HepG2 (cell line): ENCODE measurements at regions not wholly inside any gene's neighbourhood (a gene's known extent, or its start where the extent isn't known, plus 50 kb on each side); places are given as distances from the start of the nearest gene placed in this dataset.

Source experiments
- DNMT3B ChIP-seq: conservative IDR thresholded peaks from 2 replicates; pipeline ENCODE4 v1.6.1; 2016; ENCODE audit warnings: missing biosample characterization, control low read depth
- JUND ChIP-seq: sonication (generic); formaldehyde crosslinking; IDR thresholded peaks from 2 replicates; pipeline ENCODE4 v1.8.0; 2022; ENCODE audit warnings: mild to moderate bottlenecking, missing genetic modification reagents
- KAT2B ChIP-seq: fragments of 150-350 bp; IDR thresholded peaks from 2 replicates; pipeline ENCODE4 v1.6.1; 2014; ENCODE audit warnings: low read depth, low read length, borderline replicate concordance
- MEIS2 ChIP-seq: sonication (generic); formaldehyde crosslinking; IDR thresholded peaks from 2 replicates; pipeline ENCODE4 v1.9.0; 2021; ENCODE audit warnings: mild to moderate bottlenecking, missing genetic modification reagents
- POLR2A ChIP-seq, 2 experiments: IDR thresholded peaks; 2 replicates each; pipeline ENCODE4 v1.6.1; 2011; ENCODE audit warnings: low read depth in 2 of 2, low read length in 2 of 2, mild to moderate bottlenecking in 1 of 2, moderate library complexity in 1 of 2; ENCODE audit not compliant: insufficient read depth in 1 of 2
- RXRA ChIP-seq: sonication (generic); formaldehyde crosslinking; IDR thresholded peaks from 2 replicates; pipeline ENCODE4 v1.5.1; 2020; ENCODE audit warnings: missing genetic modification reagents
- SP2 ChIP-seq: sonication (generic); formaldehyde crosslinking; IDR thresholded peaks from 2 replicates; pipeline ENCODE4 v1.5.1; 2020; ENCODE audit warnings: mild to moderate bottlenecking, missing genetic modification reagents
- TP53 ChIP-seq: sonication (generic); formaldehyde crosslinking; conservative IDR thresholded peaks from 2 replicates; pipeline ENCODE4 v1.4.0; 2020; ENCODE audit warnings: missing genetic modification reagents
- ZNF670 ChIP-seq: sonication (generic); formaldehyde crosslinking; IDR thresholded peaks from 2 replicates; pipeline ENCODE4 v1.8.0; 2022; ENCODE audit warnings: mild to moderate bottlenecking, missing genetic modification reagents, borderline replicate concordance
- TF ChIP-seq, protein P1 (sequence below): sonication (generic); formaldehyde crosslinking; IDR thresholded peaks from 2 replicates; pipeline ENCODE4 v1.4.0; 2020; ENCODE audit warnings: mild to moderate bottlenecking, missing genetic modification reagents

DNA sequence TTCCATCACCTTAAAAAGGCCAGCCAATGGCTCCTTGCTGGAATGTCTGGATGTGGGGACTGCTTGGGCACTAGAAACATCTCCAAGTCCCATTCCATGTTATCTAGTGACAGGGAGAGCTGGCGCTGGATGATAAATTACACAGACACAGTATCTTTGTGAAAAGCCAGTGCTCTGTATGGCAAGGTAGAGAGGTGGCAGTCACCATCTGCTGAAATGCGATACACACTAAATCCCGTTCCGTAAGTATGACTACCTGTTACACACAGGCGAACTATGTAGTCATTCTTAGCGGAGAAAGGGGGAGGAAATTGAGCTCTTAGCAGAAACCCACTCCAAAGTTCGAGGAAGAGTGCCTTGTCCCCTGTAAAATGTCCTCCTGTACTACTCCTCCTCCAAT is 81.0 kb upstream of the MYOCD start:
- TF ChIP-seq ZNF670 = no peak
- TF ChIP-seq MEIS2 (CRISPR knock-in tag) = no peak
- TF ChIP-seq POLR2A (IDR thresholded peaks at IDR 0.05; ENCODE audit: insufficient read depth in 1 of 2, low read depth in 2 of 2, low read length in 2 of 2) = no peak
- TF ChIP-seq TP53 (CRISPR knock-in tag) = no peak
- TF ChIP-seq KAT2B = no peak
- TF ChIP-seq SP2 (CRISPR knock-in tag) = no peak
- TF ChIP-seq, protein P1, sequence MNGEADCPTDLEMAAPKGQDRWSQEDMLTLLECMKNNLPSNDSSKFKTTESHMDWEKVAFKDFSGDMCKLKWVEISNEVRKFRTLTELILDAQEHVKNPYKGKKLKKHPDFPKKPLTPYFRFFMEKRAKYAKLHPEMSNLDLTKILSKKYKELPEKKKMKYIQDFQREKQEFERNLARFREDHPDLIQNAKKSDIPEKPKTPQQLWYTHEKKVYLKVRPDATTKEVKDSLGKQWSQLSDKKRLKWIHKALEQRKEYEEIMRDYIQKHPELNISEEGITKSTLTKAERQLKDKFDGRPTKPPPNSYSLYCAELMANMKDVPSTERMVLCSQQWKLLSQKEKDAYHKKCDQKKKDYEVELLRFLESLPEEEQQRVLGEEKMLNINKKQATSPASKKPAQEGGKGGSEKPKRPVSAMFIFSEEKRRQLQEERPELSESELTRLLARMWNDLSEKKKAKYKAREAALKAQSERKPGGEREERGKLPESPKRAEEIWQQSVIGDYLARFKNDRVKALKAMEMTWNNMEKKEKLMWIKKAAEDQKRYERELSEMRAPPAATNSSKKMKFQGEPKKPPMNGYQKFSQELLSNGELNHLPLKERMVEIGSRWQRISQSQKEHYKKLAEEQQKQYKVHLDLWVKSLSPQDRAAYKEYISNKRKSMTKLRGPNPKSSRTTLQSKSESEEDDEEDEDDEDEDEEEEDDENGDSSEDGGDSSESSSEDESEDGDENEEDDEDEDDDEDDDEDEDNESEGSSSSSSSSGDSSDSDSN (CRISPR knock-in tag) = no peak
- TF ChIP-seq RXRA (CRISPR knock-in tag) = no peak
- TF ChIP-seq DNMT3B (CRISPR knock-in tag) = no peak
- no peak for TF ChIP-seq JUND (CRISPR knock-in tag)
